ENCODE measurements at regions not wholly inside any gene's neighbourhood (a gene's known extent, or its start where the extent isn't known, plus 50 kb on each side); places are given as distances from the start of the nearest gene placed in this dataset.

GRCh38 chr7:27351137-27351536 lies 108.5 kb downstream of the EVX1 start:
- Histone ChIP-seq H3K9ac (no peak overlapping the region), H3K27ac (no peak overlapping the region), H3K4me3 (no peak overlapping the region), H3K4me1 (no peaks in the 10 kb centered on the region), H3K4me2 (no peak overlapping the region), H3K36me3 (no peaks in the 10 kb centered on the region), H3K27me3 (no peaks in the 10 kb centered on the region), H3K9me3 (replicated peaks in 1 of 11) (no peaks in the 10 kb centered on the region), H4K20me1 (no peaks in the 10 kb centered on the region)
- no peak for TF ChIP-seq Cebpa-rat (IDR thresholded peaks at IDR 0.05)

GRCh38 chr7:27351786-27352185 lies 109.2 kb downstream of the EVX1 start:
- H3K36me3 ChIP-seq = no peaks in the 10 kb centered on the region
- no peaks in the 10 kb centered on the region for H3K4me1 ChIP-seq
- no peaks in the 10 kb centered on the region for H4K20me1 ChIP-seq
- no peak overlapping the region for H3K9ac ChIP-seq
- H3K4me3 ChIP-seq = no peak overlapping the region
- H3K9me3 ChIP-seq (replicated peaks in 1 of 11) = no peaks in the 10 kb centered on the region
- no peak for TF ChIP-seq Cebpa-rat (IDR thresholded peaks at IDR 0.05)
- no peak overlapping the region for H3K27ac ChIP-seq
- H3K27me3 ChIP-seq = no peaks in the 10 kb centered on the region
- no peak overlapping the region for H3K4me2 ChIP-seq

GRCh38 chr7:27359181-27360125 lies 116.9 kb downstream of the EVX1 start:
- peaks cover 0 to 66% (median 10%) of the 10 kb centered on the region in 10 experiments; a peak in 9 of 20 replicates for H3K4me1 ChIP-seq
- TF ChIP-seq Cebpa-rat (IDR thresholded peaks at IDR 0.05) = peak in 2 of 11 experiments; percentile 32 to 45; a peak in 2 of 22 replicates

GRCh38 chr7:27361522-27361921 lies 118.9 kb downstream of the EVX1 start:
- Histone ChIP-seq H3K36me3 (no peaks in the 10 kb centered on the region), H3K4me1 (peaks cover 0 to 76% (median 11%) of the 10 kb centered on the region in 10 experiments; a peak in 9 of 20 replicates), H3K9me3 (replicated peaks in 1 of 11) (no peaks in the 10 kb centered on the region), H3K27ac (no peak overlapping the region), H3K27me3 (no peaks in the 10 kb centered on the region), H4K20me1 (no peaks in the 10 kb centered on the region), H3K9ac (no peak overlapping the region), H3K4me2 (0 out of 22 replicates have a peak overlapping the region, but pooled peaks of 1 of the 11 experiments have one; percentile 64), H3K4me3 (no peak overlapping the region)
- no peak for TF ChIP-seq Cebpa-rat (IDR thresholded peaks at IDR 0.05)

More at GRCh38 chr7:27359181-27360125, 116.9 kb downstream of the EVX1 start:
- peak overlapping the region in 4 of 11 experiments; percentile 65 to 89 (median 72); a peak in 7 of 22 replicates for H3K27ac ChIP-seq
- peak overlapping the region in 5 of 11 experiments; percentile 25 to 79 (median 64); a peak in 10 of 22 replicates for H3K4me2 ChIP-seq
- peak overlapping the region in 3 of 11 experiments; percentile 28 to 74 (median 56); a peak in 5 of 22 replicates for H3K9ac ChIP-seq
- no peaks in the 10 kb centered on the region for H3K36me3 ChIP-seq
- H4K20me1 ChIP-seq = no peaks in the 10 kb centered on the region
- no peaks in the 10 kb centered on the region for H3K27me3 ChIP-seq
- no peaks in the 10 kb centered on the region for H3K9me3 ChIP-seq (replicated peaks in 1 of 11)
- H3K4me3 ChIP-seq = no peak overlapping the region

DNA sequence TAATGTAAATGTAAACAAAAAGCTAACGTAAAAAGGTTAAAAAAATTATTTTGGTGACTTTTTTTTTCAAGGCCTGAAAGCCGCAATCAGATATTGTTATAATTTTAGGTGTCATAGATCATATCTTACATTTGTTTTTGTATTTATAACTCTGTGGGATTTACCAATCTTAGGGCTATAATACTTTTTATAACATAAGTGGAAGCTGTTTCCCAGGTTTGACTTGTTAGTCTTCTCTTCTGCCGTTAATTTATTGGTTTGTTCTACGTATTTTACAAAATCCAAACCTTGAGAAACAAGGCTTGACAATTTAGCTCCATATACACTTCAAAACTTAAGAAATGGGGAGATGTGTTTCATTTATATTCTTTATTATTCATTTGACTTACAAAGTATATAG lies 119.4 kb downstream of the EVX1 start:
- TF ChIP-seq Cebpa-rat (IDR thresholded peaks at IDR 0.05) = no peak
- Histone ChIP-seq H3K4me1 (peaks cover 0 to 75% (median 11%) of the 10 kb centered on the region in 10 experiments; a peak in 9 of 20 replicates), H3K9me3 (replicated peaks in 1 of 11) (no peaks in the 10 kb centered on the region), H3K36me3 (no peaks in the 10 kb centered on the region), H3K27ac (no peak overlapping the region), H3K4me3 (no peak overlapping the region), H3K27me3 (no peaks in the 10 kb centered on the region), H3K9ac (no peak overlapping the region), H3K4me2 (no peak overlapping the region), H4K20me1 (no peaks in the 10 kb centered on the region)

DNA sequence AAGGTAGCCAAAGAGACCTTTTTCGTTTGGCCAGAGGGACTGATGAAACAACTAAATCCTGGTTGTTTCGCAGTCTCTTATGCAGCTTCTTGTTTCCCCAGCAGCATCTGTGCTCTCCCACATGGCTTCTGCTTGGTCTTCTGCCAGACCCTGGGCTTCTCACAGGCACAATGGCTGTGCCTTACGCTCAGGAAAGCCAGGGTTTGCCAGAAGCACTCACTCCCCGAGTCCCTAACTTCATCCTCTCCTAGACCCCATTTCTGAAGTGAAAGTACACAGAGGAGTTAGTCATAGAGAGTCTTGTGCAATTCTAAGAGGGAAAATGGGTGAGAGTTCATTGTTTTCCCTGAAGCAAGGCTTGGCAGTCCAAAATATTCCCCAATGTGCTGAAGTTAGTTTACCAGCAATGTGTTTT lies 121.7 kb downstream of the EVX1 start:
- Histone ChIP-seq H3K4me1 (peaks cover 0 to 52% (median 5%) of the 10 kb centered on the region in 10 experiments; a peak in 9 of 20 replicates), H3K9ac (no peak overlapping the region), H3K9me3 (replicated peaks in 1 of 11) (no peaks in the 10 kb centered on the region), H3K36me3 (no peaks in the 10 kb centered on the region), H4K20me1 (no peaks in the 10 kb centered on the region), H3K27ac (peak overlapping the region in 2 of 11 experiments; percentile 16 to 29; a peak in 2 of 22 replicates), H3K27me3 (no peaks in the 10 kb centered on the region), H3K4me3 (no peak overlapping the region), H3K4me2 (peak overlapping the region in 5 of 11 experiments; percentile 40 to 80 (median 64); a peak in 9 of 22 replicates)
- peak in 2 of 11 experiments; percentile 11 to 24; a peak in 1 of 22 replicates for TF ChIP-seq Cebpa-rat (IDR thresholded peaks at IDR 0.05)

DNA sequence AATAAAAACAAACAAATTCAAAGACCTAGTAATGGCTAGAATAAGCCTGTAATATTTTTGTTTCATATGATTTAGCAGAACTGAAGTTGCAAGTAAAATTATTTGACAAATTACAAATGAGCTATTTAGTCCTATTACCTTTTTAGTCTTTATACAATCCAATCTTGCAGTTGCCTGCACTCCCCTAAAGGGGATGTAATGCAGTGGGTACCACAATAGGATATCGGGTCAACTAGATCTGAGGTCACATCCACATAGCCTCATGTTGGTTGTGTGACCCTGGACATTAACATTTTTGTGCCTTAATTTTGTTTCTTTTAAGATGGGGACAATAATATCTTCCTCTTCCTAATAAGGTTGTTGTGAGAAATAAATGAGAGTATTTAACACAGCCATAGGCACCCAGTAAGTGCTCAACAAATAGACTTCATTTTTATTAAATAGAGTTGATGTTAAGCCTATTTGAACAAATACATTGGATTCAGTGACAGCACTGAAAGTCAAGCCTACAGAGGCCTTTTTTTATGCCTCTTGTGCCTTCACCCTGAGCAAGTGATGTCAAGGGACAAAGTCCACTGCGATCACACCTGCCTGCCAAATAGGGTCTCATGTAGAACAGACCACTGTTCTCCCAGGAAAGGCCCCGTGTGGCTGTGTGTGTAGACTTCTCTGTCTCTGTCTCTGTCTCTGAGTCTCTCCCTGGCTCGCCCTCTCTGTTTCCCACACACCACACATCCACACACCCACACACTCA lies 124.8 kb downstream of the EVX1 start:
- Histone ChIP-seq H3K4me1 (peaks cover 3 to 41% (median 11%) of the 10 kb centered on the region in 10 experiments; a peak in 16 of 20 replicates), H3K36me3 (no peaks in the 10 kb centered on the region), H3K9ac (no peak overlapping the region)

GRCh38 chr7:27367933-27368549 lies 125.4 kb downstream of the EVX1 start:
- no peaks in the 10 kb centered on the region for H4K20me1 ChIP-seq
- H3K4me1 ChIP-seq = peaks cover 5 to 41% (median 16%) of the 10 kb centered on the region in 10 experiments; a peak in 16 of 20 replicates
- H3K27me3 ChIP-seq = no peaks in the 10 kb centered on the region
- TF ChIP-seq Cebpa-rat (IDR thresholded peaks at IDR 0.05) = no peak
- no peak overlapping the region for H3K9ac ChIP-seq
- no peak overlapping the region for H3K4me3 ChIP-seq
- no peak overlapping the region for H3K4me2 ChIP-seq
- no peak overlapping the region for H3K27ac ChIP-seq
- no peaks in the 10 kb centered on the region for H3K36me3 ChIP-seq
- no peaks in the 10 kb centered on the region for H3K9me3 ChIP-seq (replicated peaks in 1 of 11)

More for the DNA sequence above, 124.8 kb downstream of the EVX1 start:
- H3K9me3 ChIP-seq (replicated peaks in 1 of 11) = no peaks in the 10 kb centered on the region
- no peak overlapping the region for H3K4me2 ChIP-seq
- no peak overlapping the region for H3K27ac ChIP-seq
- H3K4me3 ChIP-seq = no peak overlapping the region
- no peaks in the 10 kb centered on the region for H3K27me3 ChIP-seq
- TF ChIP-seq Cebpa-rat (IDR thresholded peaks at IDR 0.05) = no peak
- H4K20me1 ChIP-seq = no peaks in the 10 kb centered on the region

All from BLaER1 treated with 17β-estradiol and CSF1 and Interleukin-3, amounts not matched to agents 10 nM and 100 nM (cell line).